ENCODE measurements at regions not wholly inside any gene's neighbourhood (a gene's known extent, or its start where the extent isn't known, plus 50 kb on each side); places are given as distances from the start of the nearest gene placed in this dataset.

- ATAC-seq: no peak
- TF ChIP-seq, protein P1, sequence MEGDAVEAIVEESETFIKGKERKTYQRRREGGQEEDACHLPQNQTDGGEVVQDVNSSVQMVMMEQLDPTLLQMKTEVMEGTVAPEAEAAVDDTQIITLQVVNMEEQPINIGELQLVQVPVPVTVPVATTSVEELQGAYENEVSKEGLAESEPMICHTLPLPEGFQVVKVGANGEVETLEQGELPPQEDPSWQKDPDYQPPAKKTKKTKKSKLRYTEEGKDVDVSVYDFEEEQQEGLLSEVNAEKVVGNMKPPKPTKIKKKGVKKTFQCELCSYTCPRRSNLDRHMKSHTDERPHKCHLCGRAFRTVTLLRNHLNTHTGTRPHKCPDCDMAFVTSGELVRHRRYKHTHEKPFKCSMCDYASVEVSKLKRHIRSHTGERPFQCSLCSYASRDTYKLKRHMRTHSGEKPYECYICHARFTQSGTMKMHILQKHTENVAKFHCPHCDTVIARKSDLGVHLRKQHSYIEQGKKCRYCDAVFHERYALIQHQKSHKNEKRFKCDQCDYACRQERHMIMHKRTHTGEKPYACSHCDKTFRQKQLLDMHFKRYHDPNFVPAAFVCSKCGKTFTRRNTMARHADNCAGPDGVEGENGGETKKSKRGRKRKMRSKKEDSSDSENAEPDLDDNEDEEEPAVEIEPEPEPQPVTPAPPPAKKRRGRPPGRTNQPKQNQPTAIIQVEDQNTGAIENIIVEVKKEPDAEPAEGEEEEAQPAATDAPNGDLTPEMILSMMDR (conservative IDR thresholded peaks at IDR 0.05; ENCODE audit: low read depth in 2 of 2): no peak
- TF ChIP-seq ZNF114 (CRISPR knock-in tag; IDR thresholded peaks at IDR 0.05) (no peak), POLR2AphosphoS5 (IDR thresholded peaks at IDR 0.05; ENCODE audit: low read depth) (no peak), ZNF331 (CRISPR knock-in tag; IDR thresholded peaks at IDR 0.05; ENCODE audit: low read depth) (no peak)
- H3K9me3 Mint-ChIP-seq: peaks cover 5% of the 10 kb centered on the region
Measured at GRCh38 chr4:134952775-134953174, 751.2 kb upstream of the PABPC4L start.

GRCh38 chr4:134952305-134952704 is 750.7 kb upstream of the PABPC4L start:
- H3K27me3 ChIP-seq (ENCODE audit: insufficient read depth): no peaks in the 10 kb centered on the region
- Mint-ChIP-seq H3K4me1 (no peaks in the 10 kb centered on the region), H3K9me3 (peaks cover 9% of the 10 kb centered on the region), H3K36me3 (ENCODE audit: low read depth) (peaks cover 4% of the 10 kb centered on the region; the same call in 1 of the 3 replicates), H3K27me3 (ENCODE audit: insufficient read depth, low read depth, poor library complexity) (peaks cover 2% of the 10 kb centered on the region), H3K4me3 (no peak overlapping the region), H3K27ac (no peak overlapping the region)
- DNase-seq (ENCODE audit: low spot score): no peak
- H3K9me2 ChIP-seq (ENCODE audit: insufficient read depth): no peaks in the 10 kb centered on the region
- H3K27ac ChIP-seq (ENCODE audit: low read depth): no peak overlapping the region
- no peak for ATAC-seq
- H3K36me3 ChIP-seq (ENCODE audit: insufficient read depth): no peaks in the 10 kb centered on the region
- TF ChIP-seq NANOG (IDR thresholded peaks at IDR 0.05; ENCODE audit: borderline replicate concordance) (no peak), CREB1 (CRISPR knock-in tag; IDR thresholded peaks at IDR 0.05; ENCODE audit: low read depth) (no peak), JUNB (IDR thresholded peaks at IDR 0.05; ENCODE audit: unreplicated experiment) (no peak), ZNF331 (CRISPR knock-in tag; IDR thresholded peaks at IDR 0.05; ENCODE audit: low read depth) (no peak), STAT1 (IDR thresholded peaks at IDR 0.05; ENCODE audit: unreplicated experiment) (no peak), ZNF114 (CRISPR knock-in tag; IDR thresholded peaks at IDR 0.05) (no peak)
- TF ChIP-seq, protein P2, sequence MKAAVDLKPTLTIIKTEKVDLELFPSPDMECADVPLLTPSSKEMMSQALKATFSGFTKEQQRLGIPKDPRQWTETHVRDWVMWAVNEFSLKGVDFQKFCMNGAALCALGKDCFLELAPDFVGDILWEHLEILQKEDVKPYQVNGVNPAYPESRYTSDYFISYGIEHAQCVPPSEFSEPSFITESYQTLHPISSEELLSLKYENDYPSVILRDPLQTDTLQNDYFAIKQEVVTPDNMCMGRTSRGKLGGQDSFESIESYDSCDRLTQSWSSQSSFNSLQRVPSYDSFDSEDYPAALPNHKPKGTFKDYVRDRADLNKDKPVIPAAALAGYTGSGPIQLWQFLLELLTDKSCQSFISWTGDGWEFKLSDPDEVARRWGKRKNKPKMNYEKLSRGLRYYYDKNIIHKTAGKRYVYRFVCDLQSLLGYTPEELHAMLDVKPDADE (IDR thresholded peaks at IDR 0.05): no peak
- no peak overlapping the region for H3K4me3 ChIP-seq
- H3K79me2 ChIP-seq (replicated peaks; ENCODE audit: insufficient read depth): no peaks in the 10 kb centered on the region
- no peaks in the 10 kb centered on the region for H3K4me1 ChIP-seq (ENCODE audit: insufficient read depth)
- H2AFZ ChIP-seq: no peak overlapping the region
- H4K20me1 ChIP-seq (replicated peaks; ENCODE audit: insufficient read depth): no peaks in the 10 kb centered on the region
- no peak overlapping the region for H3K4me2 ChIP-seq
- H3F3A ChIP-seq (replicated peaks; ENCODE audit: low read depth): no peaks in the 10 kb centered on the region

More at GRCh38 chr4:134952775-134953174, 751.2 kb upstream of the PABPC4L start:
- no peak overlapping the region for H3K27ac ChIP-seq (ENCODE audit: low read depth)
- H3K36me3 ChIP-seq (ENCODE audit: insufficient read depth): no peaks in the 10 kb centered on the region
- no peak overlapping the region for H3K27ac Mint-ChIP-seq
- no peak for DNase-seq (ENCODE audit: low spot score)
- no peak overlapping the region for H2AFZ ChIP-seq
- H3K27me3 ChIP-seq (ENCODE audit: insufficient read depth): no peaks in the 10 kb centered on the region
- H3K27me3 Mint-ChIP-seq (ENCODE audit: insufficient read depth, low read depth, poor library complexity): peaks cover 2% of the 10 kb centered on the region
- H4K20me1 ChIP-seq (replicated peaks; ENCODE audit: insufficient read depth): no peaks in the 10 kb centered on the region
- no peak overlapping the region for H3K4me3 ChIP-seq
- H3K4me1 ChIP-seq (ENCODE audit: insufficient read depth): no peaks in the 10 kb centered on the region
- no peak overlapping the region for H3K4me3 Mint-ChIP-seq
- H3K79me2 ChIP-seq (replicated peaks; ENCODE audit: insufficient read depth): no peaks in the 10 kb centered on the region
- H3K4me2 ChIP-seq: no peak overlapping the region
- no peaks in the 10 kb centered on the region for H3K4me1 Mint-ChIP-seq
- H3K9me2 ChIP-seq (ENCODE audit: insufficient read depth): no peaks in the 10 kb centered on the region
- H3F3A ChIP-seq (replicated peaks; ENCODE audit: low read depth): no peaks in the 10 kb centered on the region
- peaks cover under 1% of the 10 kb centered on the region; the same call in 1 of the 3 replicates for H3K36me3 Mint-ChIP-seq (ENCODE audit: low read depth)
